Ovary (tissue), 3 donors: ENCODE measurements at regions not wholly inside any gene's neighbourhood (a gene's known extent, or its start where the extent isn't known, plus 50 kb on each side); places are given as distances from the start of the nearest gene placed in this dataset.

Experiments
- CTCF ChIP-seq, 3 donors: fragments of 450-650 bp in 2 of 3; fragments of 200-600 bp in 1 of 3; IDR thresholded peaks; one replicate each; pipeline versions ENCODE4 v1.5.1 to v1.8.0; 2016 to 2022; ENCODE audit warnings: antibody characterized with exemption in 3 of 3, mild to moderate bottlenecking in 1 of 3
- EP300 ChIP-seq: sonication (generic); formaldehyde crosslinking; IDR thresholded peaks from one replicate; pipeline ENCODE4 v1.6.1; 2017; ENCODE audit warnings: antibody characterized with exemption
- POLR2A ChIP-seq: fragments of 450-650 bp; IDR thresholded peaks from one replicate; pipeline ENCODE4 v1.6.1; 2017; ENCODE audit warnings: antibody characterized with exemption, mild to moderate bottlenecking, moderate library complexity
- donor health status: DM: no; HTN: no; CAD: no.

- no peak for TF ChIP-seq CTCF (IDR thresholded peaks at IDR 0.05)
- no peak for TF ChIP-seq EP300
- TF ChIP-seq POLR2A = no peak
Observed at GRCh38 chr20:7760247-7761031, 179.8 kb downstream of the HAO1 start.
